ENCODE measurements at regions not wholly inside any gene's neighbourhood (a gene's known extent, or its start where the extent isn't known, plus 50 kb on each side); places are given as distances from the start of the nearest gene placed in this dataset.

- Mint-ChIP-seq H3K27me3 (peaks cover 0 to 8% (median 0%) of the 10 kb centered on the region in 5 donors), H3K27ac (no peak overlapping the region), H3K36me3 (no peaks in the 10 kb centered on the region), H3K4me1 (no peaks in the 10 kb centered on the region), H3K9me3 (peaks cover 0 to 11% (median 1%) of the 10 kb centered on the region in 9 donors), H3K4me3 (no peak overlapping the region)
- DNase-seq (no peak), ATAC-seq (no peak)
- POLR2A ChIA-PET = no interaction called here
Observed at GRCh38 chr10:52639652-52640051, 132.9 kb downstream of the MBL2 start.

- POLR2A ChIA-PET = no interaction called here
Observed at GRCh38 chr10:52642208-52642607, 130.4 kb downstream of the MBL2 start.

GRCh38 chr10:52644373-52645186, 128.0 kb downstream of the MBL2 start:
- H3K4me1 Mint-ChIP-seq = no peaks in the 10 kb centered on the region
- POLR2A ChIA-PET = no interaction called here
- H3K4me3 Mint-ChIP-seq = no peak overlapping the region
- peaks cover 0 to 4% (median 0%) of the 10 kb centered on the region in 9 donors for H3K9me3 Mint-ChIP-seq
- H3K27ac Mint-ChIP-seq = no peak overlapping the region
- no peak for ATAC-seq
- no peak for DNase-seq
- H3K36me3 Mint-ChIP-seq = no peaks in the 10 kb centered on the region
- peaks cover 0 to 8% (median 0%) of the 10 kb centered on the region in 5 donors for H3K27me3 Mint-ChIP-seq

More at GRCh38 chr10:52642208-52642607, 130.4 kb downstream of the MBL2 start:
- Mint-ChIP-seq H3K9me3 (peaks cover 0 to 6% (median 1%) of the 10 kb centered on the region in 9 donors), H3K4me3 (no peak overlapping the region), H3K36me3 (no peaks in the 10 kb centered on the region), H3K27me3 (peaks cover 0 to 8% (median 0%) of the 10 kb centered on the region in 5 donors), H3K27ac (no peak overlapping the region), H3K4me1 (no peaks in the 10 kb centered on the region)
- ATAC-seq (no peak), DNase-seq (no peak)

- POLR2A ChIA-PET = no interaction called here
- no peak overlapping the region for H3K4me3 Mint-ChIP-seq
- no peak overlapping the region for H3K27ac Mint-ChIP-seq
- ATAC-seq (no peak), DNase-seq (no peak)
- H3K4me1 Mint-ChIP-seq = no peaks in the 10 kb centered on the region
- peaks cover 0 to 8% (median 0%) of the 10 kb centered on the region in 5 donors for H3K27me3 Mint-ChIP-seq
- H3K36me3 Mint-ChIP-seq = no peaks in the 10 kb centered on the region
- peaks cover 0 to 4% (median 0%) of the 10 kb centered on the region in 9 donors for H3K9me3 Mint-ChIP-seq
Observed at GRCh38 chr10:52645187-52645758, 127.3 kb downstream of the MBL2 start.

GRCh38 chr10:52649511-52649910, 123.1 kb downstream of the MBL2 start:
- POLR2A ChIA-PET = no interaction called here
- no peaks in the 10 kb centered on the region for H3K36me3 Mint-ChIP-seq

GRCh38 chr10:52650873-52651272, 121.7 kb downstream of the MBL2 start:
- H3K4me1 Mint-ChIP-seq = no peaks in the 10 kb centered on the region
- DNase-seq (no peak), ATAC-seq (no peak)
- H3K27ac Mint-ChIP-seq = no peak overlapping the region
- no peaks in the 10 kb centered on the region for H3K36me3 Mint-ChIP-seq
- peaks cover 0 to 9% (median 0%) of the 10 kb centered on the region in 9 donors for H3K9me3 Mint-ChIP-seq
- H3K4me3 Mint-ChIP-seq = no peak overlapping the region
- POLR2A ChIA-PET = no interaction called here
- no peaks in the 10 kb centered on the region for H3K27me3 Mint-ChIP-seq

More at GRCh38 chr10:52649511-52649910, 123.1 kb downstream of the MBL2 start:
- H3K27ac Mint-ChIP-seq = no peak overlapping the region
- H3K27me3 Mint-ChIP-seq = no peaks in the 10 kb centered on the region
- DNase-seq (no peak), ATAC-seq (no peak)
- H3K4me1 Mint-ChIP-seq = no peaks in the 10 kb centered on the region
- no peak overlapping the region for H3K4me3 Mint-ChIP-seq
- peaks cover 0 to 4% (median 0%) of the 10 kb centered on the region in 9 donors for H3K9me3 Mint-ChIP-seq

- Mint-ChIP-seq H3K4me1 (no peaks in the 10 kb centered on the region), H3K9me3 (peaks cover 0 to 9% (median 0%) of the 10 kb centered on the region in 9 donors), H3K4me3 (no peak overlapping the region), H3K27ac (no peak overlapping the region), H3K27me3 (no peaks in the 10 kb centered on the region), H3K36me3 (no peaks in the 10 kb centered on the region)
- no peak for ATAC-seq
- DNase-seq = no peak
- POLR2A ChIA-PET = no interaction called here
Observed at GRCh38 chr10:52651293-52651692, 121.3 kb downstream of the MBL2 start.

- H3K9me3 Mint-ChIP-seq = peaks cover 0 to 9% (median 0%) of the 10 kb centered on the region in 9 donors
- POLR2A ChIA-PET = no interaction called here
- DNase-seq (no peak), ATAC-seq (no peak)
- no peaks in the 10 kb centered on the region for H3K27me3 Mint-ChIP-seq
- no peak overlapping the region for H3K4me3 Mint-ChIP-seq
- no peak overlapping the region for H3K27ac Mint-ChIP-seq
- H3K36me3 Mint-ChIP-seq = no peaks in the 10 kb centered on the region
- H3K4me1 Mint-ChIP-seq = no peaks in the 10 kb centered on the region
Observed at GRCh38 chr10:52652431-52653262, 119.9 kb downstream of the MBL2 start.

- peaks cover 0 to 9% (median 0%) of the 10 kb centered on the region in 9 donors for H3K9me3 Mint-ChIP-seq
Observed at GRCh38 chr10:52653263-52653909, 119.2 kb downstream of the MBL2 start.

GRCh38 chr10:52654201-52654600, 118.4 kb downstream of the MBL2 start:
- no peak for ATAC-seq
- no peak for DNase-seq
- POLR2A ChIA-PET = no interaction called here
- Mint-ChIP-seq H3K9me3 (peaks cover 0 to 9% (median 0%) of the 10 kb centered on the region in 9 donors), H3K4me1 (no peaks in the 10 kb centered on the region), H3K36me3 (no peaks in the 10 kb centered on the region), H3K27me3 (no peaks in the 10 kb centered on the region), H3K4me3 (no peak overlapping the region), H3K27ac (no peak overlapping the region)

More at GRCh38 chr10:52653263-52653909, 119.2 kb downstream of the MBL2 start:
- Mint-ChIP-seq H3K27ac (no peak overlapping the region), H3K4me3 (no peak overlapping the region), H3K36me3 (no peaks in the 10 kb centered on the region), H3K4me1 (no peaks in the 10 kb centered on the region), H3K27me3 (no peaks in the 10 kb centered on the region)
- POLR2A ChIA-PET = no interaction called here
- no peak for DNase-seq
- ATAC-seq = no peak

- no peak for ATAC-seq
- Mint-ChIP-seq H3K9me3 (peaks cover 0 to 9% (median 2%) of the 10 kb centered on the region in 9 donors), H3K4me1 (no peaks in the 10 kb centered on the region), H3K27ac (no peak overlapping the region), H3K4me3 (no peak overlapping the region), H3K27me3 (no peaks in the 10 kb centered on the region), H3K36me3 (no peaks in the 10 kb centered on the region)
- POLR2A ChIA-PET = no interaction called here
- DNase-seq = no peak
Observed at GRCh38 chr10:52658112-52658511, 114.5 kb downstream of the MBL2 start.

- no peaks in the 10 kb centered on the region for H3K4me1 Mint-ChIP-seq
- H3K27me3 Mint-ChIP-seq = no peaks in the 10 kb centered on the region
- no peak overlapping the region for H3K4me3 Mint-ChIP-seq
- POLR2A ChIA-PET = no interaction called here
- no peak for DNase-seq
- peaks cover 0 to 9% (median 2%) of the 10 kb centered on the region in 9 donors for H3K9me3 Mint-ChIP-seq
- H3K27ac Mint-ChIP-seq = no peak overlapping the region
- H3K36me3 Mint-ChIP-seq = no peaks in the 10 kb centered on the region
- no peak for ATAC-seq
Observed at GRCh38 chr10:52659085-52659484, 113.5 kb downstream of the MBL2 start.
